ENCODE measurements at regions not wholly inside any gene's neighbourhood (a gene's known extent, or its start where the extent isn't known, plus 50 kb on each side); places are given as distances from the start of the nearest gene placed in this dataset.

DNA sequence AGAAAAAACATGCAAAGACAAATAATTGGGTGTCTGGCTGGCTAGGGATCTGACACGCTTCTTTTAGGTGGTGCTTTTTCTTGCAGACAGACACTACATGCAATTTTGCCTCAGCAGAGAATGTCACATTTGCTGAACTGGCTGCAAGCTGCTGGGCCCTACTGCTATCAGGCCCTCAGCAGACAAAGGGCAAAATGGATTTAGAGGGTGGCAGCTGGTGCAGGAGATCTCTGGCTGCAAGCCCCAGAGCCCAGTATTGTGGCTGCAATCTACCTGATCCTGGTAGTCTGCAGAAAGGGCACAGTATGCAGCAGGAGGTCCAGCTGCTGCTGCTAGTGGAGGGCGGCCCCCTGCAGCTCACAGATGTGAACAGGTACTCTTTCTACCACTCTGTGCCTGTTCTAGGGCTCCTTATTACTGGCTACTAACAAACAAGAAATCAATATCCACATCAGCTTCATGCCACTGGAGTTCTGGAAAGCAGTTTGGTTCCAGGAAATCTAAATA is 796.7 kb upstream of the CELF4 start:
- TF ChIP-seq, protein P1, sequence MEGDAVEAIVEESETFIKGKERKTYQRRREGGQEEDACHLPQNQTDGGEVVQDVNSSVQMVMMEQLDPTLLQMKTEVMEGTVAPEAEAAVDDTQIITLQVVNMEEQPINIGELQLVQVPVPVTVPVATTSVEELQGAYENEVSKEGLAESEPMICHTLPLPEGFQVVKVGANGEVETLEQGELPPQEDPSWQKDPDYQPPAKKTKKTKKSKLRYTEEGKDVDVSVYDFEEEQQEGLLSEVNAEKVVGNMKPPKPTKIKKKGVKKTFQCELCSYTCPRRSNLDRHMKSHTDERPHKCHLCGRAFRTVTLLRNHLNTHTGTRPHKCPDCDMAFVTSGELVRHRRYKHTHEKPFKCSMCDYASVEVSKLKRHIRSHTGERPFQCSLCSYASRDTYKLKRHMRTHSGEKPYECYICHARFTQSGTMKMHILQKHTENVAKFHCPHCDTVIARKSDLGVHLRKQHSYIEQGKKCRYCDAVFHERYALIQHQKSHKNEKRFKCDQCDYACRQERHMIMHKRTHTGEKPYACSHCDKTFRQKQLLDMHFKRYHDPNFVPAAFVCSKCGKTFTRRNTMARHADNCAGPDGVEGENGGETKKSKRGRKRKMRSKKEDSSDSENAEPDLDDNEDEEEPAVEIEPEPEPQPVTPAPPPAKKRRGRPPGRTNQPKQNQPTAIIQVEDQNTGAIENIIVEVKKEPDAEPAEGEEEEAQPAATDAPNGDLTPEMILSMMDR (conservative IDR thresholded peaks at IDR 0.05; ENCODE audit: low read depth, low read length) = no peak
- TF ChIP-seq EZH2 (IDR thresholded peaks at IDR 0.05; ENCODE audit: low read length, unreplicated experiment) = no peak
- no peak for TF ChIP-seq EZH2phosphoT487 (IDR thresholded peaks at IDR 0.05; ENCODE audit: borderline replicate concordance, low read length)
